Activated T-cell treated with anti-CD3 and anti-CD28 coated beads, Interleukin-2, amount 50 U/mL, for 1 hour (primary cell): ENCODE measurements at regions not wholly inside any gene's neighbourhood (a gene's known extent, or its start where the extent isn't known, plus 50 kb on each side); places are given as distances from the start of the nearest gene placed in this dataset.

ENCODE experiments used
- DNase-seq: peaks from one replicate; pipeline ENCODE4 v3.0.0-alpha.2; 2020

DNA sequence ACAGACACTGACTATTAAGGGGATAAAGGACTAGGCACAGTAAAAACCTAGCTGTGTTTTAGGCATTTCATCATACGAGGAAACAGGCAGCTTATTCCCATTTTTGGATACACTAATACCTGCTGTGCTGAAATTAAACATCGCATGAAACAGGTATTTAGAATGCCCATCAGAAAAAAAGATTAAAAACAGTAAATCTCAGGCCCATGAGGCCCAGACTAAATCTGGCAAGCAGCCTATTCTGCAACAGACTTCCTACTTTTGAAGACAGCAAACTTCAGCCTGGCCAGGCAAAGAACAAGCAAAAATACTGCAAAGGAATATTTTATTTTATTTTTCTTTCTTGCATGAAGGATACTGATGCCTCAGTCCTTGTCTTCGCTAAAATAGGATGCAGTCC, 240.2 kb downstream of the LMO4 start:
- no peak for DNase-seq

GRCh38 chr1:87572008-87572407, 243.3 kb downstream of the LMO4 start:
- no peak for DNase-seq

DNA sequence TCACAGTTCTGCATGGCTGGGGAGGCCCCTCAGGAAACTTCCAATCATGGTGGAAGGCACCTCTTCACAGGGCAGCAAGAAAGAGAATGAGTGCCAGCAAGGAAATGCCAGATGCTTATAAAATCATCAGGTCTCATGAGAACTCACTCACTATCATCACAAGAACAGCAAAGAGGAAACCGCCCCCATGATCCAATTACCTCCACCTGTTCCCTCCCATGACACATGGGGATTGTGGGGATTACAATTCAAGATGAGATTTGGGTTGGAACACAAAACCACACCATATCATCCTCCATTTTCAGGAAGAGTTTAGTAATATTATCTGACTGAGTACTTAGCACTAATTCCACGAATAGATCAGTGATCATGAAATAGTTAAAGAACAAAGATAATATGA, 244.2 kb downstream of the LMO4 start:
- no peak for DNase-seq

DNA sequence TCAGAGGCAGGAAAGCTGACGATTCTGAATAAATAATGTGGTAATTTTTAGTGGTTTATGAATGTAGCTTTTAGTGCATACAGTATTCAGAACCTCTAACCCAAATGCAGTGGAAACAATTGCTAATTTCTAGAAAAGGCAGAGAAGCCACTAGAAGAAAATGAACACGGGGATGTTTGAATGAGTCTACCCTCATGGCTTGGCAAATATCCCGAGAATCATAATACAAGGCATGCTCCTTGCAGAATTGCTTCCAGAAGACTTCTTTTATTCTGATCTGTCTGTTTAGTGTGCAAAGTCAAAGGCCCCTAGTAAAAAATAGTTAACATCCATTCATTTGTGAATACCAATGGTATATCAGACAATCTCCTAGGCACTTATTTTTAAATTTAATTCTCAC, 246.8 kb downstream of the LMO4 start:
- DNase-seq, result no peak

DNA sequence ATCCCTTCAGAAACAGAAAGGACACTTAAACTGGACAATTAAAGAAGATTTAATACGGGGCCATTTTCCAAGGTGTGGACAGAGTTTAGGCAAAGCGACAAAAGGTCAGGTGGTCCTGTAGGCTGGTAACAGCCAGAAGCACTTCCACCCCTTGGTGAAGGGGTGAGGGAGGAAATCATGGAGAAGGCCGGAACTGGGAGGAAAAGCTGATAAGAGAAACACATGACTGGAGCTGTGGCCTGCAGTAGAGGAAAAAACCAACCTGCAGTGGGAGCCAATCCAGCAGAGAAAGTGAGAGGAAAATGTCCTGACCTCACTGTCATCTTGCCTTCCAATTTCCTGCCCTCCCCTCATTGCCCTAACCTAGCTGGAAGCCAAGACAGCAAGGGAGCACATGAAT, 249.8 kb downstream of the LMO4 start:
- no peak for DNase-seq

DNA sequence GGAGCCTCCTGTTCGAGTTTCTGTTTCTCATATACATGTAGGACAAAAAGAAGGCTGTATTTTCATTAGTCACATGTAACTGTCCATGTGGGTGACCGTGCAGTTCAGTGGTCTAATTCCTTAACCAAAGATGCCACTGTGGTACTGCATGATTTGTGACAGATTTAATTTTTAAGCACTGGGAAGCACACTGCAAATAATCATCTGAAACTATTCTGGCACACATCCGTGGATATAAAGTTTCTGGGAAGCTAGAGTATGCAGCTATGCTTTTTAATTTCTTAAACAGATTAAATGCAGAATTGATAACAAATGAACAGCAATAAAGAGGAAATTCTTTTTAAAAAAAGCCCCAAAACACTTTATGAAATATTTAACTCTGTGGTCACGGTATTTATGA, 254.8 kb downstream of the LMO4 start:
- DNase-seq, result no peak

GRCh38 chr1:87584586-87584985, 255.9 kb downstream of the LMO4 start:
- DNase-seq, result no peak

- no peak for DNase-seq
Observed at GRCh38 chr1:87586501-87586900, 257.8 kb downstream of the LMO4 start.

DNA sequence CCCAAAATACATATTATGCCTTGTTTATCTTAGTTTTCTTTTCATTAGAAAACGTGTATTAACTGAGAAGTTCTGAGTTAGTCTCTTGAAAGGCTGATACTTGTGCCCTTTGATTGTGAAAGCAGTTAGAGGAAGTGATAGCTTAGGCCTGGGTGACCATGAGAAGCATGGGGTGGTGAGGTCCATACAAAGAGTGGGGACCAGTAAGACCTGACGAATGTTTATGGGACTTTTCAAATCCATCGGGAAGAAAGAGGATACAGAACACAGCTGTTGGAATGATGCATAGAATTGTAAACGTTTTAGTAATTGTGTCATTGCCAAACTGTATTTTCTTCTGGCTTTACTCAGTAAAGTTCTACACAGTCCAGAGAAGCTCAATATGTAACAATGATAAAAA, 259.8 kb downstream of the LMO4 start:
- no peak for DNase-seq

GRCh38 chr1:87591492-87591891, 262.8 kb downstream of the LMO4 start:
- no peak for DNase-seq

DNA sequence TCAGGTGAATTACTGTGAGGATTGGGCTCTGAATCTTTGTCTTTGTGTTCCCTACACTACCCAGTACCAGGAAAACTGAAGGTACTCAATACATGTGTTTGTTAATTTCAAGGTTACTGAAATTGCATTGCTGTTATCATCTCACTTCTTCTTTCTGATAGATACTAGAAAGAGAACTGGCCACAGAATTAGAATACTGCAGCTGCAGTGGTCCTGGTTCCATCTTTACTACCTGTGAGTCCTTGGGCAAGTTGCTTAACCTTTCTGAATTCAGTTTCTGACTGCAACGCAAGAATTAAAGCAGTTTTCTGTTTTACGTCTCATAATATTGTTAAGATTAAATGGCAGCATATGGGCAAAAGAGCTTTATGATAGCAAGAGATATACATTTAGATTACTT, 263.5 kb downstream of the LMO4 start:
- no peak for DNase-seq

DNA sequence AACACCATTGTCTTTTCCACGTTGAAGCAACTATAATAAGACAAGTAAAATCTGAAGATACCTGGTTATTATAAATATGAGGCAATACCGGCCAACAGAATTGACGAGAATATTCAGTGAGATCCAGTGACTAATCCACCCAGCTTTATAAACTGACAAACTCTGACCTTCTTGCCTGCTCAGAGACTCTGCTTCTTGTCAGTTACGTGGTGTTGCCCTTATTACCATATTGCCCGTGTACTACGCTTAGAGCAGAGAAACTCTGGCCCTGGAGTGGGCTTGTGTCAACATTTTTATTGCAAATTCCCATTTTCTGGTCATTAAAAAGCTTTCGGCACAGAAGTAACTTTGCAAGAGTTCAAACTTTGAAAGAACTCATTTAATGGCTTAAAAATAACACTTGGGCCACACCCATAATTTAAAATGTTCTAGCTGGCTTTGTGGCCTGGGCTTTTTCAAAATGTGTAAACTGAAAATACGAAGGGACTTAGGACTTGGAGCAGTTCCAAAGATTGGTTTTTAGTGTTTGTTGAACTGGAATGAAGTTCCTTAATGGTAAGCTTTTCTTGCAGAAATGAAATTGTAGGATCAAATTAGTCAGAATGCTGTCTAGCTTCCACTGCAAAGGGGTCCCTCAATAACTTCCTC, 266.2 kb downstream of the LMO4 start:
- DNase-seq, result no peak

DNA sequence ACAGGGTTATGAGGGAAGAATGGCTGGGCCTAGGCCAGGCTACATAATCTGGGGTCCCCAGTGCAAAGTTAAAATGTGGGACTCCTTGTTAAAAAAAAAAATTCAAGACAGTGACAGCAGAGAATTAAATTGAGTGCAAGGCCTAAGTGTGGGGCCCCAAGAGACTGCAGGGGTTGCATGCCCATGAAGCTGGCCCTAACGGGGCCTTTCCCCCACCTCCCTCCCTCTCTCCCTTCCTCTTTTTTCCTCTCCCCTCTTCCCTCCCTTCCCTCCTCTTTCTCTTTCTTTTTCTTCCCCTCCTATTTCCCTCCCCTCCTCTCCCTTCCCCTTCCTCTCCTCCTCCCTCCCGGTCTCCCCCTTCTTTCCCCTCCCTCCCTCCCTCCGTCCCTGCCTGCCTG, 266.7 kb downstream of the LMO4 start:
- DNase-seq, result no peak

DNA sequence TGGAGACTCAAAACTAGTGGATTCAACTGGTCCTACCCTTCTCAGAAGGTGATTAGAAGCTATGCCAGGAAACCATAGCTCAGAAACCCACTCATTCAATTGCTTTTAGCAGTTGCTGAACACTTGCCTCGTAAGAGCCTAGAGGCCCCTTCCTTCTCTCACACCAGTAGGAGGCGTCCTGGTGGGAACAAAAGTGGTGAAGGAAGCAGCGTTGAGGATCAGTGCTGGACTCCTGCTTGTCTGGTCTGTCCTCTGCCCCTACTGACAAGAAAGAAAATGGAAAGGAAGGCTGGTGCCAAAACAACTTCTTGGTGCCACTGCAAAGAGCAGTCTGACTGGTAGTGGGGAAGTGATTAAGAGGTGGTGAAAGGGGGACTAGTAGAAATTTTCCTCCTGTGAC, 269.7 kb downstream of the LMO4 start:
- no peak for DNase-seq

- DNase-seq, result no peak
Observed at GRCh38 chr1:87599569-87599968, 270.9 kb downstream of the LMO4 start.

- DNase-seq, result no peak
Observed at GRCh38 chr1:87600055-87600850, 271.6 kb downstream of the LMO4 start.

- DNase-seq, result no peak
Observed at GRCh38 chr1:87600854-87601253, 272.2 kb downstream of the LMO4 start.

DNA sequence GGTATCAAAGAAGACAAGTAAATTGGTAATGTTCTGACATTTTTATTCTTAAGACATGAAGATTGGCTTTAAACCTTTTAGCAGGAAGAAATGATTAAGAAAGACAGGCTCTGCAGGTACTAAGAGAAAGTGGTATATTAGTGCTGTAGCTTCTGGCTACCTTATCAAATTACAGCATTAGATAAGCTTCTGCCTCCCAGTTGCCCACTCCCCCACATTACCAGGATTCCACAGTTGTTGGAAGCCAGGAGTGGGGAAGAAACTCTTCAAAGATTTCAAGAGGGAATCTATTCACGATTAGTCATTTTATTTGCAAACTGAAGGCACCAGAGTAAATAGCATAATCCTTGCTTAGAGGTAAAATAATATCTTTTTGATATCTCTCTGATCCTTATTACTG, 274.9 kb downstream of the LMO4 start:
- DNase-seq, result no peak

GRCh38 chr1:87612956-87613355, 284.3 kb downstream of the LMO4 start:
- DNase-seq, result no peak

GRCh38 chr1:87615491-87615890, 286.8 kb downstream of the LMO4 start:
- no peak for DNase-seq

DNA sequence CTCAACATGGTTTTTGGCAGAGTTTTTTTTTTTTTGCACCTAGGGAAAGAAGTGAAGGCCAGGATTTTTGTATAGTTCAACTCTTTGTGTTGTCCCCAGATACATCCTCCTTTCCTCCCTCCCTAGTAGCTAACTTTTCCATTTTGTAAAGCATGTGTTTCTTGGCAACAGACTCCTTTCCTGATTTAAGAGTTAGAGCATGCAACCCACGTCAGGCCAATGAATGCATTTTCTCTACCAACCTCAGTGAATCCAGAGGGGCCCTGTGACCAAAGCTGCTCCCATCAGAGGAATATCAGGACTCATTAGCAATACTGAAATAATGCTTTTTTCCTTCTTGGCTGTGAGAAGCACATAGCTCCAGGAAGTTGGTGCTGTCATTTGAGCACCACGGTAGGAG, 287.2 kb downstream of the LMO4 start:
- no peak for DNase-seq

DNA sequence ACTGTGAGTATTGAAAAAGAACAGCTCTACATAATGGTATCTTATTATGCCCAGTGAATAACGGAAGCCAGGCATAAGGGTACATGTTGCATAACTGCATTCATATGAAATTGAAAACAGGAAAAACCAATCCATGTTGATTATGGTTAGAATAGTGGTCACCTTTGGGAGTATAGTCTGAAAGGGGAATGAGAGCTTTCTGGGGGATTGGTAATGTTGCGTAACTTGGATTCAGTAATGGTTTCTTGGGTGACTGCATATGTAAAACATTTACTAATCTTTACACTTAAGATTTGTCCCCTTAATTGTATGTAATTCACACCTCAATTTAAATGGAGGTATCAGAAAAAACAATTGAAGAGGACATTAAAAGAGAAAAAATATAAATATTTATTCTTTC, 292.1 kb downstream of the LMO4 start:
- DNase-seq, result no peak

DNA sequence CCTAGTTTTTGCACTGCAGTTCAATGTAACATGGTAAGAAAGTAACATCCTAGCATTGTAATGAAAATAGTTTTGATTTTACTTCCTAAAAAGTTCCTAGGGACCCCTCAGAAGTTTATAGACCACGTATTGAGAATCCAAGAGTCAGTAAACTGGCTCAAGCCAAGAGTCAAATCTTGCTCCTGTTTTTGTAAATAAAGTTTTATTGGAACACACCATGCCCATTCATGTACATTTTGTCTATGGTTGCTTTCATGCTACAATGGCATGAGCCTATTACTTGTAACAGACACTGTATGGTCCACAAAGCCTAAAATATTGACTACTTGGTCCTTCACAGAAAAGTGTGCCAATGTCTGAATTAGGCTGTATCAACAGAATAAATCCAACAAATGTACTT, 301.0 kb downstream of the LMO4 start:
- no peak for DNase-seq

DNA sequence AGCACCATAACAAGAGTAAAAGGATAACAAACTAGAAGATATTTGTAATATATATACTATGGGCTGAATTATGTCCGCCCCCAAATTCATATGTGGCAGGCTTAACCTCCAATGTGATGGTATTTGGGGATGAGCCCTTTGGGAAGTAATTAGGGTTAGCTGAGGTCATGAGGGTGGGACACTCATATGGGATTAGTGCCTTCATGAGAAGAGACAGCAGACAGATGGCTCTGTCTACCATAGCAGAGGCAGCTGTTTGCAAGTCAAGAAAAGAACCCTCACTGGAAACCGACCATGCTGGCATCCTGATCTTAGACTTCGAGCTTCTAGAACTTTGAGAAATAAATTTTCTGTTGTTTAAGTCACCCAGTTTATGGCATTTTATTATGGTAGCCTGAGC, 303.6 kb downstream of the LMO4 start:
- no peak for DNase-seq
